ENCODE measurements at regions not wholly inside any gene's neighbourhood (a gene's known extent, or its start where the extent isn't known, plus 50 kb on each side); places are given as distances from the start of the nearest gene placed in this dataset.

DNA sequence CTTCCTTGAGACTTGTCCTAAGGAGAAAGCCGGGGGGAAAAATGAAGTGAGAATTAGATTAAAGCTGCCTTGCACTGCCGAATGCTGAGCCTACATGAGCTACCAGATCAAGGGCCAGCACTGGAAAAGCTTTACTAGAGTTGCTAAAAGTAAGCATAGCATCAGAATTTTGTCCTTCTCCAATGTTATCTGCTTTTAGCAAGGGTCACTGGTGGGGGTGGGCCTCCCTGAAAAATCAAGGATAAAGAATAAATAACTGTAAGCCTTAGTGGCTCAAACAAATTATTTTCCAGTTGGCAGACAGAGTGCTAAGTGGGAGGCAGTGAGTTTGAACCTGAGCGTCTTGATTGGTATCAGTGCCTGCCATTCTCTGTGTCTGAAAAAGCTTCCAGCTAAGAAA is 310.5 kb upstream of the PITX2 start:
- Histone ChIP-seq H3K27me3 (no peaks in the 10 kb centered on the region), H3K9me3 (no peaks in the 10 kb centered on the region), H3K4me1 (no peaks in the 10 kb centered on the region), H3K4me3 (no peak overlapping the region), H3K36me3 (replicated peaks in 1 of 2; ENCODE audit: insufficient read depth in 1 of 2, low read depth in 2 of 2) (no peaks in the 10 kb centered on the region), H3K27ac (no peak overlapping the region)
- intact Hi-C loops (cut with DNase I) = no loop called here
- DNase-seq = no peak
- no peak for ATAC-seq
- no peak for TF ChIP-seq POLR2A (IDR thresholded peaks at IDR 0.05)
- TF ChIP-seq, protein P1, sequence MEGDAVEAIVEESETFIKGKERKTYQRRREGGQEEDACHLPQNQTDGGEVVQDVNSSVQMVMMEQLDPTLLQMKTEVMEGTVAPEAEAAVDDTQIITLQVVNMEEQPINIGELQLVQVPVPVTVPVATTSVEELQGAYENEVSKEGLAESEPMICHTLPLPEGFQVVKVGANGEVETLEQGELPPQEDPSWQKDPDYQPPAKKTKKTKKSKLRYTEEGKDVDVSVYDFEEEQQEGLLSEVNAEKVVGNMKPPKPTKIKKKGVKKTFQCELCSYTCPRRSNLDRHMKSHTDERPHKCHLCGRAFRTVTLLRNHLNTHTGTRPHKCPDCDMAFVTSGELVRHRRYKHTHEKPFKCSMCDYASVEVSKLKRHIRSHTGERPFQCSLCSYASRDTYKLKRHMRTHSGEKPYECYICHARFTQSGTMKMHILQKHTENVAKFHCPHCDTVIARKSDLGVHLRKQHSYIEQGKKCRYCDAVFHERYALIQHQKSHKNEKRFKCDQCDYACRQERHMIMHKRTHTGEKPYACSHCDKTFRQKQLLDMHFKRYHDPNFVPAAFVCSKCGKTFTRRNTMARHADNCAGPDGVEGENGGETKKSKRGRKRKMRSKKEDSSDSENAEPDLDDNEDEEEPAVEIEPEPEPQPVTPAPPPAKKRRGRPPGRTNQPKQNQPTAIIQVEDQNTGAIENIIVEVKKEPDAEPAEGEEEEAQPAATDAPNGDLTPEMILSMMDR (IDR thresholded peaks at IDR 0.05) = no peak
- WGBS, 2 donors = 38 to 57% methylated on average over 3 of the region's 3 CpGs

DNA sequence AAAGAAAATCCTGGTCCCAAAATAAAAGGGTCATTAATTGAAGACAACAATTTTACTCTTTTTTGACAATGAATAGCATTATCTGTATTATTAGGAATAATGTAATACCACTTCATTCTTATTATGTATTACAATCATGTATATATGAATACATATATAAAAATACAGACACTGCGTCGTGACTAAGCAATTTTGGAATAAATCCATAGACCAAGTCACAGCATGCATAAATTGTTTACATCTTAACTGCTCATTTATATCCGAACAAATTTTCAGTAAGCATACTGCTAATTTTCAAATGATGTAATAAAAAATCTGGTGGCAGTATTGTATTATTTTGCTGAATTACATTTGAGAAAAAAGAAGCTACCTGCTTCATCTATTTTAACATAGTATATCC is 321.6 kb upstream of the PITX2 start:
- DNase-seq (no peak), ATAC-seq (no peak)
- no peaks in the 10 kb centered on the region for H3K4me1 ChIP-seq
- 75 to 85% methylated on average over 3 of the region's 3 CpGs for WGBS, 2 donors
- no peaks in the 10 kb centered on the region for H3K9me3 ChIP-seq
- TF ChIP-seq, protein P1 (IDR thresholded peaks at IDR 0.05) = no peak
- no peak for TF ChIP-seq POLR2A (IDR thresholded peaks at IDR 0.05)
- H3K27ac ChIP-seq = no peak overlapping the region
- H3K36me3 ChIP-seq (replicated peaks in 1 of 2; ENCODE audit: insufficient read depth in 1 of 2, low read depth in 2 of 2) = no peaks in the 10 kb centered on the region
- H3K27me3 ChIP-seq = no peaks in the 10 kb centered on the region
- H3K4me3 ChIP-seq = no peak overlapping the region
- intact Hi-C loops (cut with DNase I) = no loop called here

DNA sequence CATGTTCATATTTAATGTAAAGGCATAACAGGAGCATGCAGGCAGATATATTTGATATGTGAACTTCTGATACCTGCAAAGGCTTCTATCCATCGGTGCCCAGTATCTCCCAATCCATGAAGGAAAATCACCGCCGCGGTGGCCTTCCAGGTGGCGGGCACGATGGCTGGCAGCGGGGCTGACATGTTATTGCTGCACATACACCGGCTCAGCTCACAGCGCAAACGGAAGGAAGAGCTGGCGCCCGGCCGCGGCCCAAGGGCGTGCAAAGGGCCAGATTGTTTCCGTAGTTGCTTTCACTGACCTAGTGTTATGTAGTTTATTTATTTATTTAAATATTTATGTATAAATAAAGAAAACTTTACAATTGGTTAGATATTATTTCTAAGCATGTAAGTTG is 322.7 kb upstream of the PITX2 start:
- Histone ChIP-seq H3K27ac (no peak overlapping the region), H3K27me3 (no peaks in the 10 kb centered on the region), H3K4me3 (no peak overlapping the region), H3K9me3 (no peaks in the 10 kb centered on the region), H3K4me1 (no peaks in the 10 kb centered on the region), H3K36me3 (replicated peaks in 1 of 2; ENCODE audit: insufficient read depth in 1 of 2, low read depth in 2 of 2) (no peaks in the 10 kb centered on the region)
- DNase-seq = no peak
- WGBS, 2 donors = 86 to 92% methylated on average over 15 to 16 of the region's 16 CpGs
- intact Hi-C loops (cut with DNase I) = no loop called here
- no peak for ATAC-seq
- TF ChIP-seq POLR2A (IDR thresholded peaks at IDR 0.05) = no peak
- TF ChIP-seq, protein P1 (IDR thresholded peaks at IDR 0.05) = no peak

DNA sequence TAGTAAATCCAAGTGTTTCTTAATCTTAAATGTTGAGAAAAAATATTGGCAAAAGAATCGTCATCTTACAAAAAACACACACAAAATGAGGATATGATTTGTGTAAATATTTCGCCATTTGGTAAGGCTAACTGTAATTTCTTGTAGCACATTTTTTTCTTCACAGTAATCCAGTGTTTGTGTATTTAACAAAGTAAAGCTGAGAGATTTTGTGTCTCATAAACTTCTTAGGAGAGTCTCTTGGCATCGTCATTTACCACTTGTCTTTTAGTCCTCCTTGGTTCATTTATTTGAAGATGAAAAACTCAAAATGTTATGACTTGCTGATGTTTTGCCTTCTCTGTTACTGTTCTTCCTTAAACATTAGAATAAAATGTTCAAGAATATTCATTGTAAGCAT is 326.7 kb upstream of the PITX2 start:
- no peak for DNase-seq
- WGBS, 2 donors = 69 to 70% methylated on average over 3 of the region's 3 CpGs

DNA sequence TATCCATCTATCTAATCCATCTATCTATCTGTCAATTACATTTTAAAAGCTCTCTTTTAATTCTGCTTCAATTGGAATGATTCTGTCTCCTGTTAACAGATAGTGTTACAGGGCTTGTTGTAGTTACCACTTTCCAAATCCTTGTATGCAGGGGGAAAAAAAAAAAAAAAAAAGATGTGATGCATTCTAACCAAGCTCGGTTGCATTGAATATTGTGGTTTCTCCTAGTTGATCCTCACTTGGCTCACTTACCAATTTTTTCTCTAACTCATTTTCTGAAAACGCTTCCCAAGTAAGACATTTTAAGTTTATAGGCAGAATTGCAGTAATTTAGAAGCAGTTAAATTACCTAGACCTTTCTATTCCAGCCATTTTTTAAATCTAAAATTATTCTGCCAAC is 327.9 kb upstream of the PITX2 start:
- H3K27me3 ChIP-seq = no peaks in the 10 kb centered on the region
- no peaks in the 10 kb centered on the region for H3K9me3 ChIP-seq
- H3K4me1 ChIP-seq = no peaks in the 10 kb centered on the region
- no peak overlapping the region for H3K27ac ChIP-seq
- TF ChIP-seq, protein P1 (IDR thresholded peaks at IDR 0.05) = no peak
- TF ChIP-seq POLR2A (IDR thresholded peaks at IDR 0.05) = no peak
- H3K4me3 ChIP-seq = no peak overlapping the region
- intact Hi-C loops (cut with DNase I) = no loop called here
- WGBS, 2 donors = 56 to 63% methylated on average over 2 of the region's 2 CpGs
- H3K36me3 ChIP-seq (replicated peaks in 1 of 2; ENCODE audit: insufficient read depth in 1 of 2, low read depth in 2 of 2) = no peaks in the 10 kb centered on the region
- ATAC-seq = no peak
- DNase-seq = no peak

More for the DNA sequence above, 326.7 kb upstream of the PITX2 start:
- Histone ChIP-seq H3K36me3 (replicated peaks in 1 of 2; ENCODE audit: insufficient read depth in 1 of 2, low read depth in 2 of 2) (no peaks in the 10 kb centered on the region), H3K27me3 (no peaks in the 10 kb centered on the region), H3K4me1 (no peaks in the 10 kb centered on the region), H3K27ac (no peak overlapping the region), H3K9me3 (no peaks in the 10 kb centered on the region), H3K4me3 (no peak overlapping the region)
- intact Hi-C loops (cut with DNase I) = no loop called here
- ATAC-seq = no peak
- TF ChIP-seq POLR2A (IDR thresholded peaks at IDR 0.05) = no peak
- TF ChIP-seq, protein P1 (IDR thresholded peaks at IDR 0.05) = no peak
